NT2/D1 (cell line): ENCODE measurements at regions not wholly inside any gene's neighbourhood (a gene's known extent, or its start where the extent isn't known, plus 50 kb on each side); places are given as distances from the start of the nearest gene placed in this dataset.

Experiments used
- SUZ12 ChIP-seq: IDR thresholded peaks from 2 replicates; pipeline ENCODE4 v1.6.1; 2011; ENCODE audit not compliant: insufficient read length, insufficient read depth; ENCODE audit errors: extremely low read depth
- YY1 ChIP-seq: IDR thresholded peaks from 2 replicates; pipeline ENCODE4 v1.6.1; 2011; ENCODE audit not compliant: insufficient read length, insufficient read depth
- ZNF274 ChIP-seq: IDR thresholded peaks from 2 replicates; pipeline ENCODE4 v1.6.1; 2011; ENCODE audit warnings: mild to moderate bottlenecking, low read depth, low read length

GRCh38 chr17:52790359-52790955 is 631.9 kb upstream of the CA10 start:
- no peak for TF ChIP-seq YY1
- TF ChIP-seq ZNF274, result no peak
- TF ChIP-seq SUZ12, result no peak
